ENCODE measurements at regions not wholly inside any gene's neighbourhood (a gene's known extent, or its start where the extent isn't known, plus 50 kb on each side); places are given as distances from the start of the nearest gene placed in this dataset.

GRCh38 chr3:20305647-20306046 is 119.6 kb upstream of the SGO1 start:
- TF ChIP-seq, protein P1, sequence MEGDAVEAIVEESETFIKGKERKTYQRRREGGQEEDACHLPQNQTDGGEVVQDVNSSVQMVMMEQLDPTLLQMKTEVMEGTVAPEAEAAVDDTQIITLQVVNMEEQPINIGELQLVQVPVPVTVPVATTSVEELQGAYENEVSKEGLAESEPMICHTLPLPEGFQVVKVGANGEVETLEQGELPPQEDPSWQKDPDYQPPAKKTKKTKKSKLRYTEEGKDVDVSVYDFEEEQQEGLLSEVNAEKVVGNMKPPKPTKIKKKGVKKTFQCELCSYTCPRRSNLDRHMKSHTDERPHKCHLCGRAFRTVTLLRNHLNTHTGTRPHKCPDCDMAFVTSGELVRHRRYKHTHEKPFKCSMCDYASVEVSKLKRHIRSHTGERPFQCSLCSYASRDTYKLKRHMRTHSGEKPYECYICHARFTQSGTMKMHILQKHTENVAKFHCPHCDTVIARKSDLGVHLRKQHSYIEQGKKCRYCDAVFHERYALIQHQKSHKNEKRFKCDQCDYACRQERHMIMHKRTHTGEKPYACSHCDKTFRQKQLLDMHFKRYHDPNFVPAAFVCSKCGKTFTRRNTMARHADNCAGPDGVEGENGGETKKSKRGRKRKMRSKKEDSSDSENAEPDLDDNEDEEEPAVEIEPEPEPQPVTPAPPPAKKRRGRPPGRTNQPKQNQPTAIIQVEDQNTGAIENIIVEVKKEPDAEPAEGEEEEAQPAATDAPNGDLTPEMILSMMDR (IDR thresholded peaks at IDR 0.05 in 8 of 11, conservative IDR thresholded peaks at IDR 0.05 in 3 of 11) = no peak
- no peak for TF ChIP-seq POLR2AphosphoS5 (IDR thresholded peaks at IDR 0.05)

All from spleen (tissue), 7 donors.